OCI-LY7 (cell line): ENCODE measurements at regions not wholly inside any gene's neighbourhood (a gene's known extent, or its start where the extent isn't known, plus 50 kb on each side); places are given as distances from the start of the nearest gene placed in this dataset.

Experiments
- BruUV-seq: library from RNA; stranded (reverse); fragments of 400-500 nt; replicated peaks from 2 replicates; lab custom pipeline; 2021; lab: Mats Ljungman, UMichigan
- CTCF ChIA-PET: fragments of 300-600 bp; sonication (Branson Sonifier 250); formaldehyde crosslinking; loops from one replicate; lab custom pipeline; 2022; ENCODE audit warnings: antibody characterized with exemption; ENCODE audit not compliant: unreplicated experiment; lab: Charles Lee
- POLR2A ChIA-PET: fragments of 300-600 bp; sonication (Branson Sonifier 250); formaldehyde crosslinking; loops from one replicate; lab custom pipeline; 2022; ENCODE audit warnings: antibody characterized with exemption; lab: Charles Lee
- DNase-seq: peaks from one replicate; pipeline ENCODE4 v3.0.0-alpha.2; 2015; ENCODE audit warnings: low spot score
- H2AFZ ChIP-seq: fragments of 200-600 bp; sonication (generic), shearing (Covaris generic); 2 replicates; pipeline ENCODE4 v1.6.1; 2014; ENCODE audit warnings: mild to moderate bottlenecking, antibody characterized with exemption, low read length, moderate library complexity
- H3K27ac ChIP-seq: fragments of 200-600 bp; sonication (generic); 2 replicates; pipeline ENCODE4 v1.5.1; 2014; ENCODE audit warnings: mixed run types, low read depth, mild to moderate bottlenecking, moderate library complexity, low read length, inconsistent platforms; ENCODE audit not compliant: poor library complexity, severe bottlenecking
- H3K36me3 ChIP-seq: fragments of 200-600 bp; sonication (generic); 2 replicates; pipeline ENCODE4 v1.6.1; 2014; ENCODE audit warnings: mild to moderate bottlenecking, antibody characterized with exemption, low read length, moderate library complexity, mixed read lengths; ENCODE audit not compliant: insufficient read depth
- H3K4me1 ChIP-seq: fragments of 200-600 bp; sonication (generic); 2 replicates; pipeline ENCODE4 v1.5.1; 2014; ENCODE audit warnings: mild to moderate bottlenecking, low read length; ENCODE audit not compliant: insufficient read depth, poor library complexity, severe bottlenecking
- H3K4me2 ChIP-seq: fragments of 200-600 bp; sonication (generic); 2 replicates; pipeline ENCODE4 v1.6.1; 2014; ENCODE audit warnings: mild to moderate bottlenecking, low read length
- H3K4me3 ChIP-seq: fragments of 200-600 bp; sonication (generic); 2 replicates; pipeline ENCODE4 v1.5.1; 2014; ENCODE audit warnings: mild to moderate bottlenecking, low read depth, low read length; ENCODE audit not compliant: poor library complexity, severe bottlenecking
- H3K79me2 ChIP-seq: fragments of 200-600 bp; sonication (generic); 2 replicates; pipeline ENCODE4 v1.6.1; 2016; ENCODE audit warnings: low read depth, mild to moderate bottlenecking, low read length, moderate library complexity, mixed read lengths; ENCODE audit not compliant: insufficient read depth
- H3K9me2 ChIP-seq: fragments of 200-600 bp; sonication (generic); 2 replicates; pipeline ENCODE4 v1.6.1; 2016; ENCODE audit warnings: mild to moderate bottlenecking, low read length, mixed read lengths; ENCODE audit not compliant: insufficient read depth
- H3K9me3 ChIP-seq: fragments of 200-600 bp; sonication (generic); 2 replicates; pipeline ENCODE4 v1.6.1; 2014; ENCODE audit warnings: mild to moderate bottlenecking, mixed run types, low read length, mixed read lengths
- H4K20me1 ChIP-seq: fragments of 200-600 bp; sonication (generic); 2 replicates; pipeline ENCODE4 v1.6.1; 2014; ENCODE audit warnings: mild to moderate bottlenecking, antibody characterized with exemption, low read length, moderate library complexity, mixed read lengths; ENCODE audit not compliant: insufficient read depth
- EZH2phosphoT487 ChIP-seq: fragments of 200-600 bp; sonication (generic); IDR thresholded peaks from 2 replicates; pipeline ENCODE4 v1.6.1; 2018; ENCODE audit warnings: low read depth, borderline replicate concordance, mild to moderate bottlenecking, mixed run types, antibody characterized with exemption, low read length, moderate library complexity, mixed read lengths
- intact Hi-C: fragments of 100-400 bp; cut with micrococcal nuclease; formaldehyde crosslinking; loops from one replicate; pipeline ENCODE4 v1.10.0; 2022; ENCODE audit not compliant: unreplicated experiment
- TF ChIP-seq, protein P1 (sequence below): fragments of 200-600 bp; sonication (generic); conservative IDR thresholded peaks from 2 replicates; pipeline ENCODE4 v1.5.1; 2014; ENCODE audit warnings: mild to moderate bottlenecking, antibody characterized with exemption, low read length, moderate library complexity, mixed read lengths

DNA sequence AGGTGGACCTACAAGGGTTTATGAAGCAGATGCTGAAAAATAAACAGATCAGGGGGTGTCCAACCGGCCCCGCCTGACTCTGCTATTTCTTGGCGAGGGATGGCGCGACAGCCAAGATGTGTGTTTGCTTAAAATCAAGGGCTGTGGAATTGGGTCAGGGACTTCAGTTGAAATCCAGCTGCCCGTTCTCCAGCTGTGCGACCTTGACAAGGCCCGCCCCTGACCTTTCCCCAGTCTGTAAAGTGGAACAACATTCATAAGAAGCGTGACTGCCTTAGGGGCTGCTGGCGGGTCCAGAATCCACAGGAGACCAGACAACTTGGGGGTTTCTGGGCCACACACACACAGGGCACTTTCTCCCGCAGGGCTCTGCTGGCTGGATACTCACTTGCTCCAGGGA, 517.5 kb downstream of the PREX1 start:
- ChIA-PET CTCF (no interaction called here), POLR2A (no interaction called here)
- H3K79me2 ChIP-seq, result no peaks in the 10 kb centered on the region
- H3K27ac ChIP-seq, result no peak overlapping the region
- no peak overlapping the region for H3K4me3 ChIP-seq
- DNase-seq, result no peak
- H3K9me3 ChIP-seq, result no peaks in the 10 kb centered on the region
- no peak for TF ChIP-seq EZH2phosphoT487
- TF ChIP-seq, protein P1, sequence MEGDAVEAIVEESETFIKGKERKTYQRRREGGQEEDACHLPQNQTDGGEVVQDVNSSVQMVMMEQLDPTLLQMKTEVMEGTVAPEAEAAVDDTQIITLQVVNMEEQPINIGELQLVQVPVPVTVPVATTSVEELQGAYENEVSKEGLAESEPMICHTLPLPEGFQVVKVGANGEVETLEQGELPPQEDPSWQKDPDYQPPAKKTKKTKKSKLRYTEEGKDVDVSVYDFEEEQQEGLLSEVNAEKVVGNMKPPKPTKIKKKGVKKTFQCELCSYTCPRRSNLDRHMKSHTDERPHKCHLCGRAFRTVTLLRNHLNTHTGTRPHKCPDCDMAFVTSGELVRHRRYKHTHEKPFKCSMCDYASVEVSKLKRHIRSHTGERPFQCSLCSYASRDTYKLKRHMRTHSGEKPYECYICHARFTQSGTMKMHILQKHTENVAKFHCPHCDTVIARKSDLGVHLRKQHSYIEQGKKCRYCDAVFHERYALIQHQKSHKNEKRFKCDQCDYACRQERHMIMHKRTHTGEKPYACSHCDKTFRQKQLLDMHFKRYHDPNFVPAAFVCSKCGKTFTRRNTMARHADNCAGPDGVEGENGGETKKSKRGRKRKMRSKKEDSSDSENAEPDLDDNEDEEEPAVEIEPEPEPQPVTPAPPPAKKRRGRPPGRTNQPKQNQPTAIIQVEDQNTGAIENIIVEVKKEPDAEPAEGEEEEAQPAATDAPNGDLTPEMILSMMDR, result no peak
- no peak overlapping the region for H2AFZ ChIP-seq
- no peak overlapping the region for H3K4me2 ChIP-seq
- H3K4me1 ChIP-seq, result no peaks in the 10 kb centered on the region
- H4K20me1 ChIP-seq, result no peaks in the 10 kb centered on the region
- no TSS peak for BruUV-seq
- no peaks in the 10 kb centered on the region for H3K9me2 ChIP-seq
- intact Hi-C loops, result no loop called here
- H3K36me3 ChIP-seq, result no peaks in the 10 kb centered on the region

DNA sequence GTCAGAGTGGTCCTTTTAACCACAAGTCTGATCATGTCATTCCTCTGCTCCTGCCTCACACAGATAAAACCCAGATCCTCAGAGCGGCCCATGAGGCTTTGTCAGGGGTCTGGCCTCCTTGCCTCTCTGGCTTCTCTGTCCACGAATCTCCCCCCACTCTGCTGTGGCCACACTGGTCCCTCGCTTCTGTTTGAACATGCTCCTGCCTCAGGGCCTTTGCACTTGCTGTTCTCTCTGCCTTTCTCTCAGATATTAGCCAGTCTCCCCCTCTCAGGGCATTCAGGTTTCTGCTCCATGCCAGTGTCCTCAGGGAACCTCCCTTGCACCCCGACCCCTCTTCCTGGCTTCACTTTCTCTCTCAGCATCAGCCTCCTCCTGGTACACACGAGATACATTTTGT, 518.5 kb downstream of the PREX1 start:
- ChIA-PET CTCF (no interaction called here), POLR2A (no interaction called here)
- no peaks in the 10 kb centered on the region for H4K20me1 ChIP-seq
- TF ChIP-seq, protein P1, result no peak
- TF ChIP-seq EZH2phosphoT487, result no peak
- no peaks in the 10 kb centered on the region for H3K79me2 ChIP-seq
- no peaks in the 10 kb centered on the region for H3K4me1 ChIP-seq
- BruUV-seq, result no TSS peak
- no peaks in the 10 kb centered on the region for H3K9me2 ChIP-seq
- H2AFZ ChIP-seq, result no peak overlapping the region
- intact Hi-C loops, result no loop called here
- no peak for DNase-seq
- no peaks in the 10 kb centered on the region for H3K36me3 ChIP-seq
- H3K27ac ChIP-seq, result no peak overlapping the region
- no peaks in the 10 kb centered on the region for H3K9me3 ChIP-seq
- no peak overlapping the region for H3K4me2 ChIP-seq
- no peak overlapping the region for H3K4me3 ChIP-seq

DNA sequence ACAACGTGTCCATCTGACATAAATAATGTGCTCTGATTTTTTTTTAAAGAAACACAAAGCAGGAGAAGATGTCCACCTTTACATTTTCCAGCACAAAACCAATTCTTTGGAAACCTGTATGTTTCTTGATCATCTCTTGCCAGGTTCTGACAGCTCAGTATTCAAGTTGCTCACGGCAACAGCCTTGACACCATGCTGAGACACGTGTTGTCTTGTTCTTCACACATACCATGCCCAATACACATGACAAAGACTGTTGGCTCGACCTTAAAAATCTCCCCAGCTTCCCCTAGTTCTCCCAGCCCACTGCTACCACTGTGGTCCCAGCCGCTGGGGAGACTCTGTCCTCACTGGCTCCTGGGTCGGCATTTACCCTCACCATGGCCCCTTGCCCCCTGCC, 518.9 kb downstream of the PREX1 start:
- CTCF ChIA-PET, result no interaction called here
- Histone ChIP-seq H2AFZ (no peak overlapping the region), H4K20me1 (no peaks in the 10 kb centered on the region), H3K4me3 (no peak overlapping the region), H3K36me3 (no peaks in the 10 kb centered on the region), H3K27ac (no peak overlapping the region), H3K4me1 (no peaks in the 10 kb centered on the region), H3K4me2 (no peak overlapping the region), H3K79me2 (no peaks in the 10 kb centered on the region), H3K9me2 (no peaks in the 10 kb centered on the region), H3K9me3 (no peaks in the 10 kb centered on the region)
- POLR2A ChIA-PET, result interaction anchor here (0.6 to 0.7 kb wide), 2 partner anchors 13 to 85 kb away, joined by 3 read pairs; no protein-coding TSS in a partner anchor
- intact Hi-C loops, result no loop called here
- no TSS peak for BruUV-seq
- DNase-seq, result no peak
- TF ChIP-seq, protein P1, result no peak
- TF ChIP-seq EZH2phosphoT487, result no peak
